Brain microvascular endothelial cell (primary cell): ENCODE measurements at regions not wholly inside any gene's neighbourhood (a gene's known extent, or its start where the extent isn't known, plus 50 kb on each side); places are given as distances from the start of the nearest gene placed in this dataset.
"Not testable (repeated sequence)": the region's sequence is repeated elsewhere in the genome, so short reads cannot be mapped to it uniquely, and the experiment has no call there.

ENCODE experiments used
- DNase-seq: peaks from one replicate; pipeline ENCODE4 v3.0.0-alpha.2; 2020
- H3K27ac ChIP-seq: fragments of 250-450 bp; sonication (Bioruptor Pico); 2 replicates; pipeline ENCODE4 v1.5.1; 2020; ENCODE audit warnings: mild to moderate bottlenecking, moderate library complexity
- H3K27me3 ChIP-seq: fragments of 250-450 bp; sonication (Bioruptor Pico); replicated peaks from 2 replicates; pipeline ENCODE4 v1.5.1; 2020; ENCODE audit warnings: mild to moderate bottlenecking
- H3K36me3 ChIP-seq: fragments of 250-450 bp; sonication (Bioruptor Pico); replicated peaks from 2 replicates; pipeline ENCODE4 v1.5.1; 2020; ENCODE audit warnings: mild to moderate bottlenecking
- H3K4me3 ChIP-seq: 2 replicates; pipeline ENCODE4 v1.5.1; 2011; ENCODE audit warnings: low read depth, mild to moderate bottlenecking, control low read depth, low read length, moderate library complexity
- CTCF ChIP-seq: IDR thresholded peaks from 2 replicates; pipeline ENCODE4 v1.5.1; 2011; ENCODE audit warnings: low read depth, mild to moderate bottlenecking, moderate library complexity, low read length, control low read depth, inconsistent platforms; ENCODE audit errors: missing control alignments
- in situ Hi-C: cut with HindIII; loops from 2 replicates; pipeline ENCODE4 v1.10.0; 2017; ENCODE audit warnings: low sequenced_read_pairs, low pct_ligation_motif_present

GRCh38 chr2:236916181-236916580, 169.5 kb upstream of the COPS8 start:
- Histone ChIP-seq H3K27me3 (no peaks in the 10 kb centered on the region), H3K36me3 (no peaks in the 10 kb centered on the region), H3K4me3 (no peak overlapping the region), H3K27ac (no peak overlapping the region)
- DNase-seq: no peak
- no peak for TF ChIP-seq CTCF
- in situ Hi-C loops: no loop called here

GRCh38 chr2:236916651-236917050, 169.0 kb upstream of the COPS8 start:
- no peak for TF ChIP-seq CTCF
- Histone ChIP-seq H3K27me3 (no peaks in the 10 kb centered on the region), H3K36me3 (no peaks in the 10 kb centered on the region), H3K4me3 (no peak overlapping the region), H3K27ac (no peak overlapping the region)
- in situ Hi-C loops: no loop called here
- DNase-seq: no peak

- H3K4me3 ChIP-seq: no peak overlapping the region
- in situ Hi-C loops: no loop called here
- TF ChIP-seq CTCF: no peak
- no peak overlapping the region for H3K27ac ChIP-seq
- no peaks in the 10 kb centered on the region for H3K36me3 ChIP-seq
- DNase-seq: no peak
- H3K27me3 ChIP-seq: no peaks in the 10 kb centered on the region
Measured at GRCh38 chr2:236917164-236917563, 168.5 kb upstream of the COPS8 start.

- DNase-seq: peak; percentile 10
- in situ Hi-C loops: no loop called here
- no peaks in the 10 kb centered on the region for H3K27me3 ChIP-seq
- H3K4me3 ChIP-seq: no peak overlapping the region
- no peak overlapping the region for H3K27ac ChIP-seq
- no peak for TF ChIP-seq CTCF
- H3K36me3 ChIP-seq: no peaks in the 10 kb centered on the region
Measured at GRCh38 chr2:236918545-236918944, 167.1 kb upstream of the COPS8 start.

- TF ChIP-seq CTCF: peak; percentile 44
- in situ Hi-C loops: no loop called here
- no peaks in the 10 kb centered on the region for H3K36me3 ChIP-seq
- H3K27ac ChIP-seq: no peak overlapping the region
- no peaks in the 10 kb centered on the region for H3K27me3 ChIP-seq
- H3K4me3 ChIP-seq: no peak overlapping the region
- DNase-seq: peak; percentile 56
Measured at GRCh38 chr2:236919209-236919608, 166.5 kb upstream of the COPS8 start.

GRCh38 chr2:236919801-236920379, 165.8 kb upstream of the COPS8 start:
- in situ Hi-C loops, H3K4me3 ChIP-seq, H3K27ac ChIP-seq, DNase-seq, H3K36me3 ChIP-seq, H3K27me3 ChIP-seq: not testable (repeated sequence)
